NB4 (cell line): ENCODE measurements at regions not wholly inside any gene's neighbourhood (a gene's known extent, or its start where the extent isn't known, plus 50 kb on each side); places are given as distances from the start of the nearest gene placed in this dataset.

ENCODE experiments used
- DNase-seq: peaks from one replicate; pipeline ENCODE4 v3.0.0; 2010; ENCODE audit warnings: low read depth
- H3K4me3 ChIP-seq: one replicate; pipeline ENCODE4 v1.5.1; 2011; ENCODE audit warnings: mild to moderate bottlenecking, low read depth, low read length, moderate library complexity
- CTCF ChIP-seq: IDR thresholded peaks from one replicate; pipeline ENCODE4 v1.5.1; 2012; ENCODE audit warnings: low read depth, low read length
- MAX ChIP-seq: IDR thresholded peaks from 2 replicates; pipeline ENCODE4 v1.6.1; 2011; ENCODE audit warnings: low read depth, low read length
- MYC ChIP-seq: IDR thresholded peaks from 2 replicates; pipeline ENCODE4 v1.6.1; 2011; ENCODE audit warnings: low read depth, low read length
- POLR2A ChIP-seq: IDR thresholded peaks from 2 replicates; pipeline ENCODE4 v1.6.1; 2011; ENCODE audit warnings: mild to moderate bottlenecking; ENCODE audit not compliant: insufficient read length; ENCODE audit errors: extremely low read depth

GRCh38 chr2:71974846-71975245, 172.8 kb downstream of the CYP26B1 start:
- no peak overlapping the region for H3K4me3 ChIP-seq
- no peak for DNase-seq
- TF ChIP-seq MYC (no peak), CTCF (no peak), POLR2A (no peak), MAX (no peak)

- no peak for DNase-seq
- no peak overlapping the region for H3K4me3 ChIP-seq
- TF ChIP-seq MAX (no peak), CTCF (no peak), POLR2A (no peak)
Measured at GRCh38 chr2:71971493-71971892, 176.2 kb downstream of the CYP26B1 start.

GRCh38 chr2:71965530-71965929, 182.1 kb downstream of the CYP26B1 start:
- no peak overlapping the region for H3K4me3 ChIP-seq
- TF ChIP-seq MAX (no peak), POLR2A (no peak), CTCF (no peak), MYC (no peak)
- DNase-seq, result no peak

- DNase-seq, result no peak
- TF ChIP-seq CTCF (no peak), MYC (no peak), MAX (no peak), POLR2A (no peak)
Measured at GRCh38 chr2:71962911-71963694, 184.6 kb downstream of the CYP26B1 start.

GRCh38 chr2:71962350-71962749, 185.3 kb downstream of the CYP26B1 start:
- H3K4me3 ChIP-seq, result no peak overlapping the region
- DNase-seq, result no peak
- TF ChIP-seq MYC, result no peak
- no peak for TF ChIP-seq POLR2A
- no peak for TF ChIP-seq CTCF
- TF ChIP-seq MAX, result no peak

More at GRCh38 chr2:71962911-71963694, 184.6 kb downstream of the CYP26B1 start:
- no peak overlapping the region for H3K4me3 ChIP-seq
